ENCODE measurements at regions not wholly inside any gene's neighbourhood (a gene's known extent, or its start where the extent isn't known, plus 50 kb on each side); places are given as distances from the start of the nearest gene placed in this dataset.

DNA sequence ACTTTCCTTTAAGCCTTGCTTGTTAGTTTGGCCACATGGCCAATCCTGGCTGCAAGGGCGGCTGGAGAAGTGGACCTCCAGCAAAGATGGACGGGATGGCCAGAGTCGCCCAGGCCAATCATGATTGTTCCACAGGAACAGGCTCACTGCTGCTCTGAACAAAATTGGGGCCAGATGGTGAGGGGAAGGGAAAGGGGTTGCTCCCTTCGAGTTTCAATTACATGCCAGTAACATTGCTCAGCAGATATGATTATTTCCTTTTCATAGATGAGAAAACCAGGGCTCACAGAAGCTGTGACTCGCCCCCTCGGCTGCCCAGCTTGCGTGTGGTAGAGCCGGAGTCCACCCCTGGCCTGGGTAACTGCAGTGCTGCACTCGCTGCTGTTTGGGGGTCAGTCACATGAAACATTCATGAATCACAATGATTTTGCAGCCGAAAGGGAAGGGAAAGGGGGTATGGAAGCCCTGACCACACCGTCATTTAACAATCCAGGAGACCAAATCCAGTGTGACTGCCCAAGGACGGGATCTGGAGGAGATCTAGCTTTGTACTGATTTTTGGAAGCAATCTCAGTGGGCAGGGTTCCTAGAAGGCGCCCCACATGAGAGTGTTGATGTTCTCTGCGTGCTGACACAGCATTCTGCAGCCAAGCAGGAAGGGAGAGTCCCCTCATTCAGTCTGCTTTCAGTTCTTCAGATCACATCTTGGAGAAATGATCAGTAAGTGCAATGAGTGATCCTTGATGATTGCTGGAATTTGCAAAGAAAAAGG is 77.3 kb upstream of the MSX1 start:
- TF ChIP-seq CTCF (IDR thresholded peaks at IDR 0.05; ENCODE audit: low read depth, low read length, poor library complexity, severe bottlenecking) = no peak
- no peak for TF ChIP-seq EZH2phosphoT487 (IDR thresholded peaks at IDR 0.05; ENCODE audit: borderline replicate concordance, low read length)
